Choroid plexus epithelial cell (primary cell): ENCODE measurements at regions not wholly inside any gene's neighbourhood (a gene's known extent, or its start where the extent isn't known, plus 50 kb on each side); places are given as distances from the start of the nearest gene placed in this dataset.

Experiments used
- DNase-seq: peaks from one replicate; pipeline ENCODE4 v3.0.0-alpha.2; 2010; ENCODE audit warnings: low read depth
- H3K4me3 ChIP-seq: 2 replicates; pipeline ENCODE4 v1.5.1; 2011; ENCODE audit warnings: low read depth, mild to moderate bottlenecking, control low read depth, low read length, moderate library complexity
- CTCF ChIP-seq: conservative IDR thresholded peaks from 2 replicates; pipeline ENCODE4 v1.5.1; 2011; ENCODE audit warnings: low read depth, mild to moderate bottlenecking, control low read depth, inconsistent platforms, low read length, moderate library complexity

GRCh38 chr2:84160453-84160852, 298.6 kb downstream of the SUCLG1 start:
- TF ChIP-seq CTCF = no peak
- no peak overlapping the region for H3K4me3 ChIP-seq
- DNase-seq = no peak

GRCh38 chr2:84158605-84159004, 300.5 kb downstream of the SUCLG1 start:
- no peak for DNase-seq
- H3K4me3 ChIP-seq = no peak overlapping the region
- TF ChIP-seq CTCF = no peak

- TF ChIP-seq CTCF = no peak
- no peak for DNase-seq
- H3K4me3 ChIP-seq = no peak overlapping the region
Observed at GRCh38 chr2:84152462-84152861, 306.6 kb downstream of the SUCLG1 start.

- DNase-seq = no peak
- H3K4me3 ChIP-seq = no peak overlapping the region
- TF ChIP-seq CTCF = no peak
Observed at GRCh38 chr2:84144345-84144744, 314.7 kb downstream of the SUCLG1 start.

- DNase-seq = no peak
- no peak for TF ChIP-seq CTCF
- no peak overlapping the region for H3K4me3 ChIP-seq
Observed at GRCh38 chr2:84137034-84137433, 322.0 kb downstream of the SUCLG1 start.

GRCh38 chr2:84132370-84132769, 326.7 kb downstream of the SUCLG1 start:
- H3K4me3 ChIP-seq = no peak overlapping the region
- no peak for TF ChIP-seq CTCF
- DNase-seq = no peak

- DNase-seq = no peak
- TF ChIP-seq CTCF = no peak
- no peak overlapping the region for H3K4me3 ChIP-seq
Observed at GRCh38 chr2:84131278-84131830, 327.7 kb downstream of the SUCLG1 start.
